Ovary (tissue), 7 donors: ENCODE measurements at regions not wholly inside any gene's neighbourhood (a gene's known extent, or its start where the extent isn't known, plus 50 kb on each side); places are given as distances from the start of the nearest gene placed in this dataset.
"Not testable (repeated sequence)": the region's sequence is repeated elsewhere in the genome, so short reads cannot be mapped to it uniquely, and the experiment has no call there.

ENCODE experiments used
- DNase-seq, 5 donors: peaks; one replicate each; pipeline ENCODE4 v3.0.0-alpha.2; 2019 to 2020
- H3K27ac ChIP-seq, 2 donors: fragments of 200-600 bp; one replicate each; pipeline versions ENCODE4 v1.5.1 to v1.8.0; 2019 to 2022
- H3K27me3 ChIP-seq: fragments of 200-600 bp; one replicate; pipeline ENCODE4 v1.8.0; 2022
- H3K36me3 ChIP-seq: fragments of 200-600 bp; sonication (generic); one replicate; pipeline ENCODE4 v1.5.1; 2019
- H3K4me1 ChIP-seq: one replicate; pipeline ENCODE4 v1.8.1; 2013; ENCODE audit warnings: mild to moderate bottlenecking, moderate library complexity; ENCODE audit not compliant: insufficient read depth
- H3K4me3 ChIP-seq: fragments of 200-600 bp; sonication (generic); one replicate; pipeline ENCODE4 v1.5.1; 2017
- H3K9me3 ChIP-seq, 2 donors: fragments of 200-600 bp in 1 of 2; sonication (generic) in 1 of 2; one replicate each; pipeline versions ENCODE4 v1.5.1 to v1.8.1; 2013 to 2019; ENCODE audit warnings: mild to moderate bottlenecking in 1 of 2, moderate library complexity in 1 of 2
- EP300 ChIP-seq: sonication (generic); formaldehyde crosslinking; IDR thresholded peaks from one replicate; pipeline ENCODE4 v1.6.1; 2017; ENCODE audit warnings: antibody characterized with exemption
- POLR2A ChIP-seq: fragments of 450-650 bp; IDR thresholded peaks from one replicate; pipeline ENCODE4 v1.6.1; 2017; ENCODE audit warnings: antibody characterized with exemption, mild to moderate bottlenecking, moderate library complexity
- WGBS, 3 donors: extraction: QIAGEN DNeasy Blood & Tissue Kit in 1 of 3; methylation state at CpG; one replicate each; pipeline versions ENCODE4 v1.1.5 to v1.1.7; 2013 to 2017; 5-methylcytosine and 5-hydroxymethylcytosine counted together
- intact Hi-C, 4 donors: fragments of 100-400 bp; cut with DNase I; formaldehyde crosslinking; loops; one replicate each; pipeline versions ENCODE4 v1.11.0 to v1.15.1; 2022 to 2023
- TF ChIP-seq, protein P1 (sequence below), 3 donors: fragments of 450-650 bp in 2 of 3; fragments of 200-600 bp in 1 of 3; IDR thresholded peaks; one replicate each; pipeline versions ENCODE4 v1.5.1 to v1.8.0; 2016 to 2022; ENCODE audit warnings: antibody characterized with exemption in 3 of 3, mild to moderate bottlenecking in 1 of 3
- donor health status: DM: no; HTN: no; CAD: no; lungs with moderate emphysema.
- donor health status: DM: no; HTN: no; CAD: no.
- donor health status: Bipolar disorder and iron deficiency.
- donor health status: DM: no; HTN: no; CAD: no.
- donor health status: DM: yes; HTN: yes; CAD: no.

DNA sequence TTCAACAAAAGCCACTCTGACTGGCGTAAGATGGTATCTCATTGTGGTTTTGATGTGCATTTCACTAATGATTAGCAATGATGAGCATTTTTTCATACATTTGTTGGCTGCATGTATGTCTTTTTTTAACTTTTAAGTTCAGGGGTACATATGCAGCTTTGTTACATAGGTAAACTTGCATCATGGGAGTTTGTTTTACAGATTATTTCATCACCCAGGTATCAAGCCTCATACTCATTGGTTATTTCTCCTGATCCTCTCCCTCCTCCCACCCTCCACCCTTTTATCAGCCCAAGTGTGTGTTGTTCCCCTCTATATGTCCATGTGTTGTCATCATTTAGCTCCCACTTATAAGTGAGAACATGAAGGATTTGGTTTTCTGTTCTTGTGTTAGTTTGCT is 154.1 kb upstream of the POGK start:
- Histone ChIP-seq H3K27ac (no peak overlapping the region), H3K9me3 (no peaks in the 10 kb centered on the region), H3K4me1 (no peaks in the 10 kb centered on the region), H3K27me3 (no peaks in the 10 kb centered on the region), H3K36me3 (no peaks in the 10 kb centered on the region), H3K4me3 (no peak overlapping the region)
- no peak for DNase-seq
- intact Hi-C loops = no loop called here
- WGBS, 3 donors = 71 to 83% (median 72%) methylated on average over 1 of the region's 1 CpG
- TF ChIP-seq POLR2A = no peak
- TF ChIP-seq, protein P1, sequence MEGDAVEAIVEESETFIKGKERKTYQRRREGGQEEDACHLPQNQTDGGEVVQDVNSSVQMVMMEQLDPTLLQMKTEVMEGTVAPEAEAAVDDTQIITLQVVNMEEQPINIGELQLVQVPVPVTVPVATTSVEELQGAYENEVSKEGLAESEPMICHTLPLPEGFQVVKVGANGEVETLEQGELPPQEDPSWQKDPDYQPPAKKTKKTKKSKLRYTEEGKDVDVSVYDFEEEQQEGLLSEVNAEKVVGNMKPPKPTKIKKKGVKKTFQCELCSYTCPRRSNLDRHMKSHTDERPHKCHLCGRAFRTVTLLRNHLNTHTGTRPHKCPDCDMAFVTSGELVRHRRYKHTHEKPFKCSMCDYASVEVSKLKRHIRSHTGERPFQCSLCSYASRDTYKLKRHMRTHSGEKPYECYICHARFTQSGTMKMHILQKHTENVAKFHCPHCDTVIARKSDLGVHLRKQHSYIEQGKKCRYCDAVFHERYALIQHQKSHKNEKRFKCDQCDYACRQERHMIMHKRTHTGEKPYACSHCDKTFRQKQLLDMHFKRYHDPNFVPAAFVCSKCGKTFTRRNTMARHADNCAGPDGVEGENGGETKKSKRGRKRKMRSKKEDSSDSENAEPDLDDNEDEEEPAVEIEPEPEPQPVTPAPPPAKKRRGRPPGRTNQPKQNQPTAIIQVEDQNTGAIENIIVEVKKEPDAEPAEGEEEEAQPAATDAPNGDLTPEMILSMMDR (IDR thresholded peaks at IDR 0.05) = no peak
- TF ChIP-seq EP300 = no peak

GRCh38 chr1:166685891-166686290 is 153.4 kb upstream of the POGK start:
- H3K4me1 ChIP-seq, H3K36me3 ChIP-seq, H3K27ac ChIP-seq, DNase-seq, H3K4me3 ChIP-seq, H3K27me3 ChIP-seq, H3K9me3 ChIP-seq, intact Hi-C loops: not testable (repeated sequence)
- WGBS, 3 donors = 44 to 64% (median 58%) methylated on average over 1 of the region's 1 CpG

DNA sequence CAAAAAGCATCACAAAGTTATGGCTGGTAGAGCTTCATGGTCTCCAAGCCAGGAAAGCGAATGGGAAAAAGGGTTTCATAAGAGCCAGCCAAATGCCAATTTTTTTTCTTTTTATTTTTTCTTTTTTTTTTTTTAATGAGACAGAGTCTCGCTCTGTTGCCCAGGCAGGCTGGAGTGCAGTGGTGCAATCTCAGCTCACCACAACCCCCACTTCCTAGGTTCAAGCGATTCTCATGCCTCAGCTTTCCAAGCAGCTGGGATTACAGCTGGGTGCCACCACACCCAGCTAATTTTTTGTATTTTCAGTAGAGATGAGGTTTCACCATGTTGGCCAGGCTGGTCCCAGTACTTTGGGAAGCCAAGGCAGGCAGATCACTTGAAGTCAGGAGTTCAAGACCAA is 148.7 kb upstream of the POGK start:
- H3K9me3 ChIP-seq, H3K27ac ChIP-seq, DNase-seq, H3K4me3 ChIP-seq, intact Hi-C loops, H3K4me1 ChIP-seq, H3K27me3 ChIP-seq, H3K36me3 ChIP-seq: not testable (repeated sequence)
- WGBS, 3 donors = 79 to 83% (median 81%) methylated on average over 3 of the region's 3 CpGs

GRCh38 chr1:166691476-166691875 is 147.8 kb upstream of the POGK start:
- intact Hi-C loops = no loop called here
- WGBS, 3 donors = 80 to 86% (median 83%) methylated on average over 3 of the region's 3 CpGs
- TF ChIP-seq EP300 (no peak), POLR2A (no peak)
- TF ChIP-seq, protein P1 (IDR thresholded peaks at IDR 0.05) = no peak
- Histone ChIP-seq H3K4me1 (no peaks in the 10 kb centered on the region), H3K27me3 (no peaks in the 10 kb centered on the region), H3K27ac (no peak overlapping the region), H3K9me3 (no peaks in the 10 kb centered on the region), H3K36me3 (no peaks in the 10 kb centered on the region), H3K4me3 (no peak overlapping the region)
- no peak for DNase-seq

DNA sequence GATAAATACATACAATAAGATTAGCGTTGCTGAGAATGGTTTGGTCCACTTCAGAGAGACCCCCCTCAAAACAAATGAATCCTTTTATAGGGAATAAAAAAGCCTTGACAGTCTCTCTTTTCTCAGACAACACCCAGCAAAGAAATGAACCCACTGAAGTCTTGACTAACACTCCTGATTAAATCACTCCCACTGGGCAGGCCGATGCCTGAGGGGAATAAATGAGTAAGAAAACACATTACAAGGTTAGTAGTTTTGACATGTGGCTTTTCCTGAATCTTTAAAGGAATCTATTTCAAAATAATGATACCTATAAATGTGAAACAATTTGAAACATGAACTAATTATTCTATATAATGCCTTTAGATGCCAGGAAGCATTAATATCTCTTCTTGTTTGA is 146.9 kb upstream of the POGK start:
- WGBS, 3 donors = 60 to 72% (median 72%) methylated on average over 2 of the region's 2 CpGs
- Histone ChIP-seq H3K27me3 (no peaks in the 10 kb centered on the region), H3K27ac (no peak overlapping the region), H3K9me3 (no peaks in the 10 kb centered on the region), H3K4me3 (no peak overlapping the region), H3K4me1 (no peaks in the 10 kb centered on the region), H3K36me3 (no peaks in the 10 kb centered on the region)
- intact Hi-C loops = no loop called here
- DNase-seq = no peak
- TF ChIP-seq, protein P1 (IDR thresholded peaks at IDR 0.05) = no peak
- no peak for TF ChIP-seq EP300
- no peak for TF ChIP-seq POLR2A

GRCh38 chr1:166693158-166693557 is 146.1 kb upstream of the POGK start:
- no peak for DNase-seq
- Histone ChIP-seq H3K27ac (no peak overlapping the region), H3K36me3 (no peaks in the 10 kb centered on the region), H3K27me3 (no peaks in the 10 kb centered on the region), H3K4me3 (no peak overlapping the region), H3K4me1 (no peaks in the 10 kb centered on the region), H3K9me3 (no peaks in the 10 kb centered on the region)
- 54 to 67% (median 64%) methylated on average over 4 of the region's 4 CpGs for WGBS, 3 donors
- TF ChIP-seq POLR2A (no peak), EP300 (no peak)
- TF ChIP-seq, protein P1 (IDR thresholded peaks at IDR 0.05) = no peak
- intact Hi-C loops = no loop called here
